ENCODE measurements at regions not wholly inside any gene's neighbourhood (a gene's known extent, or its start where the extent isn't known, plus 50 kb on each side); places are given as distances from the start of the nearest gene placed in this dataset.

DNA sequence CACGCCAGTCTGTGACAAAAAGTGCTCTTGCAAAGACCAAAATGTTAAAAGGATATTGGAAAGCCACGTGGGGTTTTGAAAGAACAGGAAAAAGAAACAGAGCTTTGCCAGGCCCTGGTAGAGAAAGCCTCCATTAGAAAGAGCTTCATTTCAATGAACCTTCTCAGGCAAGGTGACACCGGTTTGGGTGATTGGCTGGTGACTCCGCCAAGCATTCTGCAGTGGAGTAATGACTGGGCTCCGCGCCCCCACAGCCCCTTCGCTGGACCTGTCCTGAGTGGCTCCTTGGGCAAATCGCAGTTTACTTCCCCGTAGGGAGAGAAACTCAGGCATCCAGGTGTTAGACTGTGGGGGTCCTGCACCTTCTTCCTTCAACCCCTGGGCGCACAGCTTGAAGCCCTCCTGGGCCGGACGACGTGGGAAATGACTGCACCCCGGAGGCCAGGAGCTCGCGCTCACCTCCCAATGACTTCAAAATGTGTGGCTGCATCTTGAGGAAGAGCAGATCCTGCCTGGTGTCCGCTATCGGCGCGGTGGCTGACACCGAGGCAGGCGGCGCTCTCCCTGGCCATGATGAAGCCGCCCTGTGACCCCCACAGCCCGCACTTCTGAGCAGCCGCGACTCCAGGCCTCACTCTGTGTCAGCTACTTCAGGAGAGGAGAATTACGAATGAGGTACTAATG is 444.6 kb upstream of the SGCG start:
- TF ChIP-seq CTCF (conservative IDR thresholded peaks at IDR 0.05; ENCODE audit: low read length) (no peak), EZH2phosphoT487 (IDR thresholded peaks at IDR 0.05; ENCODE audit: borderline replicate concordance) (no peak)
